ENCODE measurements at regions not wholly inside any gene's neighbourhood (a gene's known extent, or its start where the extent isn't known, plus 50 kb on each side); places are given as distances from the start of the nearest gene placed in this dataset.
"Not testable (repeated sequence)": the region's sequence is repeated elsewhere in the genome, so short reads cannot be mapped to it uniquely, and the experiment has no call there.

GRCh38 chr19:27891411-27891810, 1321.5 kb downstream of the UQCRFS1 start:
- DNase-seq: no peak

- no peak for DNase-seq
Observed at GRCh38 chr19:27890696-27891095, 1322.3 kb downstream of the UQCRFS1 start.

GRCh38 chr19:27890206-27890605, 1322.7 kb downstream of the UQCRFS1 start:
- DNase-seq: no peak

- no peak for DNase-seq
Observed at GRCh38 chr19:27889156-27889555, 1323.8 kb downstream of the UQCRFS1 start.

- no peak for DNase-seq
Observed at GRCh38 chr19:27887946-27888345, 1325.0 kb downstream of the UQCRFS1 start.

GRCh38 chr19:27885359-27885758, 1327.6 kb downstream of the UQCRFS1 start:
- no peak for DNase-seq

GRCh38 chr19:27884376-27884775, 1328.6 kb downstream of the UQCRFS1 start:
- DNase-seq: no peak

- DNase-seq: no peak
Observed at GRCh38 chr19:27881213-27881612, 1331.7 kb downstream of the UQCRFS1 start.

GRCh38 chr19:27876976-27877512, 1335.9 kb downstream of the UQCRFS1 start:
- DNase-seq: no peak

- DNase-seq: no peak
Observed at GRCh38 chr19:27876489-27876888, 1336.5 kb downstream of the UQCRFS1 start.

GRCh38 chr19:27872370-27872769, 1340.6 kb downstream of the UQCRFS1 start:
- no peak for DNase-seq

GRCh38 chr19:27870293-27870692, 1342.7 kb downstream of the UQCRFS1 start:
- DNase-seq: no peak

- no peak for DNase-seq
Observed at GRCh38 chr19:27868007-27868406, 1344.9 kb downstream of the UQCRFS1 start.

- no peak for DNase-seq
Observed at GRCh38 chr19:27865927-27866777, 1346.8 kb downstream of the UQCRFS1 start.

GRCh38 chr19:27861411-27861975, 1351.5 kb downstream of the UQCRFS1 start:
- no peak for DNase-seq

- DNase-seq: no peak
Observed at GRCh38 chr19:27860309-27860934, 1352.5 kb downstream of the UQCRFS1 start.

- no peak for DNase-seq
Observed at GRCh38 chr19:27859689-27860088, 1353.3 kb downstream of the UQCRFS1 start.

GRCh38 chr19:27858981-27859581, 1353.9 kb downstream of the UQCRFS1 start:
- DNase-seq: peak; percentile 30

- DNase-seq: not testable (repeated sequence)
Observed at GRCh38 chr19:27852931-27853330, 1360.0 kb downstream of the UQCRFS1 start.

- DNase-seq: no peak
Observed at GRCh38 chr19:27851543-27852060, 1361.3 kb downstream of the UQCRFS1 start.

GRCh38 chr19:27851002-27851481, 1361.9 kb downstream of the UQCRFS1 start:
- no peak for DNase-seq

GRCh38 chr19:27846944-27847343, 1366.0 kb downstream of the UQCRFS1 start:
- no peak for DNase-seq

GRCh38 chr19:27844261-27844660, 1368.7 kb downstream of the UQCRFS1 start:
- no peak for DNase-seq
